ENCODE measurements at regions not wholly inside any gene's neighbourhood (a gene's known extent, or its start where the extent isn't known, plus 50 kb on each side); places are given as distances from the start of the nearest gene placed in this dataset.

- ATAC-seq, result no peak
- no peaks in the 10 kb centered on the region for H3K9me3 Mint-ChIP-seq
- no peak overlapping the region for H3K4me3 Mint-ChIP-seq
- no peak overlapping the region for H3K27ac Mint-ChIP-seq
- no peak for DNase-seq
- peaks cover 7% of the 10 kb centered on the region for H3K27me3 Mint-ChIP-seq
- H3K4me1 Mint-ChIP-seq, result no peaks in the 10 kb centered on the region
Measured at GRCh38 chr9:99349870-99350269, 127.8 kb downstream of the SEC61B start.

GRCh38 chr9:99350461-99350860 lies 128.4 kb downstream of the SEC61B start:
- H3K4me3 Mint-ChIP-seq, result no peak overlapping the region

GRCh38 chr9:99351647-99352046 lies 129.6 kb downstream of the SEC61B start:
- peaks cover 6% of the 10 kb centered on the region for H3K27me3 Mint-ChIP-seq
- H3K4me3 Mint-ChIP-seq, result no peak overlapping the region
- H3K9me3 Mint-ChIP-seq, result no peaks in the 10 kb centered on the region
- H3K4me1 Mint-ChIP-seq, result no peaks in the 10 kb centered on the region
- ATAC-seq (no peak), DNase-seq (no peak)
- no peak overlapping the region for H3K27ac Mint-ChIP-seq

More at GRCh38 chr9:99350461-99350860, 128.4 kb downstream of the SEC61B start:
- DNase-seq, result no peak
- H3K4me1 Mint-ChIP-seq, result no peaks in the 10 kb centered on the region
- H3K27me3 Mint-ChIP-seq, result peaks cover 6% of the 10 kb centered on the region
- no peak for ATAC-seq
- no peak overlapping the region for H3K27ac Mint-ChIP-seq
- no peaks in the 10 kb centered on the region for H3K9me3 Mint-ChIP-seq

- H3K27ac Mint-ChIP-seq, result no peak overlapping the region
- H3K4me1 Mint-ChIP-seq, result no peaks in the 10 kb centered on the region
- no peak overlapping the region for H3K4me3 Mint-ChIP-seq
- peaks cover 6% of the 10 kb centered on the region for H3K27me3 Mint-ChIP-seq
- no peaks in the 10 kb centered on the region for H3K9me3 Mint-ChIP-seq
- DNase-seq (no peak), ATAC-seq (no peak)
Measured at GRCh38 chr9:99352826-99353225, 130.7 kb downstream of the SEC61B start.

- DNase-seq (no peak), ATAC-seq (no peak)
- no peak overlapping the region for H3K4me3 Mint-ChIP-seq
- no peaks in the 10 kb centered on the region for H3K4me1 Mint-ChIP-seq
- no peaks in the 10 kb centered on the region for H3K9me3 Mint-ChIP-seq
- H3K27ac Mint-ChIP-seq, result no peak overlapping the region
- peaks cover 9% of the 10 kb centered on the region for H3K27me3 Mint-ChIP-seq
Measured at GRCh38 chr9:99353408-99353807, 131.3 kb downstream of the SEC61B start.

GRCh38 chr9:99354104-99354503 lies 132.0 kb downstream of the SEC61B start:
- no peaks in the 10 kb centered on the region for H3K9me3 Mint-ChIP-seq
- peaks cover 16% of the 10 kb centered on the region for H3K27me3 Mint-ChIP-seq
- H3K4me3 Mint-ChIP-seq, result no peak overlapping the region
- H3K27ac Mint-ChIP-seq, result no peak overlapping the region
- no peak for ATAC-seq
- no peak for DNase-seq
- H3K4me1 Mint-ChIP-seq, result no peaks in the 10 kb centered on the region

GRCh38 chr9:99356512-99356971 lies 134.5 kb downstream of the SEC61B start:
- Mint-ChIP-seq H3K4me1 (no peaks in the 10 kb centered on the region), H3K4me3 (no peak overlapping the region), H3K27ac (no peak overlapping the region), H3K9me3 (no peaks in the 10 kb centered on the region), H3K27me3 (peaks cover 40% of the 10 kb centered on the region)
- DNase-seq, result no peak
- ATAC-seq, result no peak

- no peak overlapping the region for H3K27ac Mint-ChIP-seq
- H3K9me3 Mint-ChIP-seq, result no peaks in the 10 kb centered on the region
- H3K4me1 Mint-ChIP-seq, result no peaks in the 10 kb centered on the region
- no peak overlapping the region for H3K4me3 Mint-ChIP-seq
- DNase-seq (no peak), ATAC-seq (no peak)
- H3K27me3 Mint-ChIP-seq, result peaks cover 50% of the 10 kb centered on the region
Measured at GRCh38 chr9:99357575-99357974, 135.5 kb downstream of the SEC61B start.

- H3K27me3 Mint-ChIP-seq, result peaks cover 60% of the 10 kb centered on the region
- no peak overlapping the region for H3K27ac Mint-ChIP-seq
- peaks cover 6% of the 10 kb centered on the region for H3K4me1 Mint-ChIP-seq
- H3K9me3 Mint-ChIP-seq, result no peaks in the 10 kb centered on the region
- ATAC-seq (no peak), DNase-seq (no peak)
- no peak overlapping the region for H3K4me3 Mint-ChIP-seq
Measured at GRCh38 chr9:99358668-99359067, 136.6 kb downstream of the SEC61B start.

GRCh38 chr9:99359336-99359735 lies 137.3 kb downstream of the SEC61B start:
- peaks cover 60% of the 10 kb centered on the region for H3K27me3 Mint-ChIP-seq
- no peak for ATAC-seq

GRCh38 chr9:99360026-99360425 lies 137.9 kb downstream of the SEC61B start:
- H3K27ac Mint-ChIP-seq, result peak overlapping the region in 1 of 2 donors; percentile 16
- H3K4me1 Mint-ChIP-seq, result peaks cover 6% of the 10 kb centered on the region
- H3K4me3 Mint-ChIP-seq, result no peak overlapping the region
- no peak for DNase-seq
- no peaks in the 10 kb centered on the region for H3K9me3 Mint-ChIP-seq
- peaks cover 60% of the 10 kb centered on the region for H3K27me3 Mint-ChIP-seq
- ATAC-seq, result no peak

More at GRCh38 chr9:99359336-99359735, 137.3 kb downstream of the SEC61B start:
- no peak overlapping the region for H3K27ac Mint-ChIP-seq
- no peak for DNase-seq
- H3K4me1 Mint-ChIP-seq, result peaks cover 6% of the 10 kb centered on the region
- H3K4me3 Mint-ChIP-seq, result no peak overlapping the region
- no peaks in the 10 kb centered on the region for H3K9me3 Mint-ChIP-seq

GRCh38 chr9:99361817-99362216 lies 139.7 kb downstream of the SEC61B start:
- Mint-ChIP-seq H3K27ac (no peak overlapping the region), H3K9me3 (no peaks in the 10 kb centered on the region), H3K4me3 (no peak overlapping the region), H3K4me1 (peaks cover 6% of the 10 kb centered on the region), H3K27me3 (peaks cover 55% of the 10 kb centered on the region)
- DNase-seq, result no peak
- ATAC-seq, result no peak

- H3K9me3 Mint-ChIP-seq, result no peaks in the 10 kb centered on the region
- H3K4me3 Mint-ChIP-seq, result no peak overlapping the region
- peaks cover 11% of the 10 kb centered on the region for H3K4me1 Mint-ChIP-seq
- H3K27me3 Mint-ChIP-seq, result peaks cover 60% of the 10 kb centered on the region
- H3K27ac Mint-ChIP-seq, result no peak overlapping the region
- DNase-seq (no peak), ATAC-seq (no peak)
Measured at GRCh38 chr9:99362321-99362720, 140.2 kb downstream of the SEC61B start.

- H3K27ac Mint-ChIP-seq, result peak overlapping the region in 1 of 2 donors; percentile 91
Measured at GRCh38 chr9:99363509-99363908, 141.4 kb downstream of the SEC61B start.

GRCh38 chr9:99365233-99365980 lies 143.3 kb downstream of the SEC61B start:
- ATAC-seq, result no peak
- Mint-ChIP-seq H3K4me3 (no peak overlapping the region), H3K9me3 (no peaks in the 10 kb centered on the region), H3K27ac (peak overlapping the region in 1 of 2 donors; percentile 14), H3K4me1 (peaks cover 41% of the 10 kb centered on the region), H3K27me3 (peaks cover 66% of the 10 kb centered on the region)
- DNase-seq, result no peak

More at GRCh38 chr9:99363509-99363908, 141.4 kb downstream of the SEC61B start:
- Mint-ChIP-seq H3K27me3 (peaks cover 66% of the 10 kb centered on the region), H3K9me3 (no peaks in the 10 kb centered on the region), H3K4me3 (no peak overlapping the region), H3K4me1 (peaks cover 23% of the 10 kb centered on the region)
- DNase-seq (no peak), ATAC-seq (no peak)

- Mint-ChIP-seq H3K27me3 (peaks cover 66% of the 10 kb centered on the region), H3K27ac (no peak overlapping the region), H3K4me1 (peaks cover 41% of the 10 kb centered on the region), H3K4me3 (no peak overlapping the region), H3K9me3 (no peaks in the 10 kb centered on the region)
- DNase-seq (no peak), ATAC-seq (no peak)
Measured at GRCh38 chr9:99366183-99366582, 144.1 kb downstream of the SEC61B start.

- peaks cover 66% of the 10 kb centered on the region for H3K27me3 Mint-ChIP-seq
- H3K4me3 Mint-ChIP-seq, result no peak overlapping the region
- H3K4me1 Mint-ChIP-seq, result peaks cover 41% of the 10 kb centered on the region
- DNase-seq (no peak), ATAC-seq (no peak)
- no peak overlapping the region for H3K27ac Mint-ChIP-seq
- H3K9me3 Mint-ChIP-seq, result no peaks in the 10 kb centered on the region
Measured at GRCh38 chr9:99366621-99367020, 144.5 kb downstream of the SEC61B start.
